Gastroesophageal sphincter (tissue), 4 donors: ENCODE measurements at regions not wholly inside any gene's neighbourhood (a gene's known extent, or its start where the extent isn't known, plus 50 kb on each side); places are given as distances from the start of the nearest gene placed in this dataset.
A peak's percentile ranks its signal among the peaks of the same experiment; 100 is the strongest.

Source experiments
- ATAC-seq: fragments of 150-250 bp; one replicate; pipeline ENCODE4 v1.9.1; 2016; ENCODE audit warnings: mild to moderate bottlenecking, moderate library complexity
- H3K27ac ChIP-seq, 4 donors: fragments of 200-600 bp; sonication (generic) in 3 of 4; 1 replicate in 3 of 4; 2 replicates in 1 of 4; pipeline ENCODE4 v1.5.1; 2016 to 2019
- H3K27me3 ChIP-seq: fragments of 200-600 bp; sonication (generic); one replicate; pipeline ENCODE4 v1.5.1; 2019
- H3K36me3 ChIP-seq, 2 donors: fragments of 200-600 bp; sonication (generic); one replicate each; pipeline ENCODE4 v1.5.1; 2019; ENCODE audit warnings: control low read depth in 1 of 2
- H3K4me1 ChIP-seq, 3 donors: fragments of 200-600 bp; sonication (generic); 1 replicate in 2 of 3; 2 replicates in 1 of 3; pipeline ENCODE4 v1.5.1; 2016 to 2019; ENCODE audit warnings: control low read depth in 2 of 3
- H3K4me3 ChIP-seq, 2 donors: fragments of 200-600 bp; sonication (generic); one replicate each; pipeline ENCODE4 v1.5.1; 2019; ENCODE audit warnings: mild to moderate bottlenecking in 1 of 2, moderate library complexity in 1 of 2
- H3K9me3 ChIP-seq, 3 donors: fragments of 200-600 bp; sonication (generic); one replicate each; pipeline ENCODE4 v1.5.1; 2017 to 2019; ENCODE audit warnings: control low read depth in 2 of 3
- CTCF ChIP-seq, 4 experiments: fragments of 200-600 bp in 2 of 4; fragments of 450-650 bp in 2 of 4; sonication (generic) in 1 of 4; IDR thresholded peaks; one replicate each; pipeline ENCODE4 v1.5.1; 2017 to 2019; ENCODE audit warnings: antibody characterized with exemption in 4 of 4, mild to moderate bottlenecking in 2 of 4, moderate library complexity in 2 of 4
- EP300 ChIP-seq: sonication (generic); formaldehyde crosslinking; IDR thresholded peaks from one replicate; pipeline ENCODE4 v1.6.1; 2017; ENCODE audit warnings: antibody characterized with exemption, mild to moderate bottlenecking
- POLR2A ChIP-seq, 2 donors: fragments of 450-650 bp; IDR thresholded peaks; one replicate each; pipeline ENCODE4 v1.6.1; 2017; ENCODE audit warnings: antibody characterized with exemption in 2 of 2, mild to moderate bottlenecking in 2 of 2, moderate library complexity in 1 of 2
- POLR2AphosphoS5 ChIP-seq: sonication (generic); formaldehyde crosslinking; IDR thresholded peaks from one replicate; pipeline ENCODE4 v1.6.1; 2017; ENCODE audit warnings: antibody characterized with exemption
- WGBS, 2 donors: methylation state at CpG; one replicate each; pipeline ENCODE4 v1.1.5; 2018; ENCODE audit warnings: low coverage in 1 of 2; 5-methylcytosine and 5-hydroxymethylcytosine counted together

GRCh38 chr3:64321747-64322146 lies 96.5 kb upstream of the PRICKLE2 start:
- Histone ChIP-seq H3K4me3 (no peak overlapping the region), H3K4me1 (peaks cover 0 to 14% (median 0%) of the 10 kb centered on the region in 3 donors), H3K36me3 (no peaks in the 10 kb centered on the region), H3K9me3 (no peaks in the 10 kb centered on the region), H3K27ac (peak overlapping the region in 1 of 4 donors; percentile 10), H3K27me3 (no peaks in the 10 kb centered on the region)
- TF ChIP-seq EP300 (no peak), POLR2AphosphoS5 (peak; percentile 25)
- no peak for ATAC-seq
- 0 to 13% methylated on average over 1 of the region's 1 CpG for WGBS, 2 donors

GRCh38 chr3:64319391-64319790 lies 94.1 kb upstream of the PRICKLE2 start:
- no peak for ATAC-seq

GRCh38 chr3:64318668-64319271 lies 93.5 kb upstream of the PRICKLE2 start:
- Histone ChIP-seq H3K4me3 (no peak overlapping the region), H3K9me3 (no peaks in the 10 kb centered on the region), H3K27ac (no peak overlapping the region), H3K36me3 (no peaks in the 10 kb centered on the region), H3K27me3 (no peaks in the 10 kb centered on the region), H3K4me1 (peaks cover 0 to 14% (median 0%) of the 10 kb centered on the region in 3 donors)
- 100% methylated on average over 1 of the region's 1 CpG; no CpG with 5 or more reads in 1 of the 2 donors for WGBS, 2 donors
- TF ChIP-seq POLR2A (IDR thresholded peaks at IDR 0.05) (no peak), POLR2AphosphoS5 (no peak), CTCF (IDR thresholded peaks at IDR 0.05) (no peak), EP300 (no peak)
- no peak for ATAC-seq

More at GRCh38 chr3:64319391-64319790, 94.1 kb upstream of the PRICKLE2 start:
- Histone ChIP-seq H3K4me1 (peaks cover 0 to 14% (median 0%) of the 10 kb centered on the region in 3 donors), H3K27ac (no peak overlapping the region), H3K9me3 (no peaks in the 10 kb centered on the region), H3K27me3 (no peaks in the 10 kb centered on the region), H3K36me3 (no peaks in the 10 kb centered on the region), H3K4me3 (no peak overlapping the region)
- TF ChIP-seq POLR2AphosphoS5 (no peak), CTCF (IDR thresholded peaks at IDR 0.05) (peak in 2 of 4 experiments; percentile 12 to 37)
- WGBS, 2 donors: 92 to 94% methylated on average over 4 of the region's 4 CpGs

- no peak overlapping the region for H3K4me3 ChIP-seq
- H3K27ac ChIP-seq: no peak overlapping the region
- no peak for ATAC-seq
- no peak for TF ChIP-seq EP300
- no peak for TF ChIP-seq POLR2AphosphoS5
- TF ChIP-seq CTCF (IDR thresholded peaks at IDR 0.05): no peak
- H3K9me3 ChIP-seq: no peaks in the 10 kb centered on the region
- H3K36me3 ChIP-seq: no peaks in the 10 kb centered on the region
- peaks cover 0 to 14% (median 0%) of the 10 kb centered on the region in 3 donors for H3K4me1 ChIP-seq
- 86 to 91% methylated on average over 1 to 3 of the region's 3 CpGs for WGBS, 2 donors
- no peaks in the 10 kb centered on the region for H3K27me3 ChIP-seq
These were observed 92.7 kb upstream of the PRICKLE2 start for GRCh38 chr3:64318001-64318400.

DNA sequence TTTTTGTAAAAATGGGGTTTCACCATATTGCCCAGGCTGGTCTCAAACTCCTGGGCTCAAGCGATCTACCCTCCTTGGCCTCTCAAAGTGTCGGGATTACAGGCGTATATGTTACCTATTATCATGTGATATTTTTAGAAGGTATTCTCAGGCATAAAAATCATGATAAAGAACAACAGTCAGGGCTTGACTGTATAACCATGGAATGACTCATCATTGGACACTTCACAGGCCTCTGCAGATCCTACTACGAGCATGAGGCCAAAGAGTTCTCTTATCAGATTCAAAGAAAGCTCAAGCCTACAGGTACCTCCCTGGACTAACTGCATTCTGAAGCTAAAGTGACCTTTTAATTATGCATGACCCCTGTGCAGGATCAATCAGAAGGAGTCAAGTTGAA lies 91.7 kb upstream of the PRICKLE2 start:
- Histone ChIP-seq H3K4me3 (no peak overlapping the region), H3K4me1 (peaks cover 0 to 12% (median 0%) of the 10 kb centered on the region in 3 donors), H3K27ac (no peak overlapping the region), H3K9me3 (no peaks in the 10 kb centered on the region), H3K27me3 (no peaks in the 10 kb centered on the region), H3K36me3 (no peaks in the 10 kb centered on the region)
- WGBS, 2 donors: 60 to 79% methylated on average over 1 to 4 of the region's 4 CpGs
- TF ChIP-seq CTCF (IDR thresholded peaks at IDR 0.05): no peak
- no peak for TF ChIP-seq POLR2A (IDR thresholded peaks at IDR 0.05)
- no peak for TF ChIP-seq EP300
- no peak for TF ChIP-seq POLR2AphosphoS5
- no peak for ATAC-seq
